ENCODE measurements at regions not wholly inside any gene's neighbourhood (a gene's known extent, or its start where the extent isn't known, plus 50 kb on each side); places are given as distances from the start of the nearest gene placed in this dataset.

- TF ChIP-seq, protein P1, sequence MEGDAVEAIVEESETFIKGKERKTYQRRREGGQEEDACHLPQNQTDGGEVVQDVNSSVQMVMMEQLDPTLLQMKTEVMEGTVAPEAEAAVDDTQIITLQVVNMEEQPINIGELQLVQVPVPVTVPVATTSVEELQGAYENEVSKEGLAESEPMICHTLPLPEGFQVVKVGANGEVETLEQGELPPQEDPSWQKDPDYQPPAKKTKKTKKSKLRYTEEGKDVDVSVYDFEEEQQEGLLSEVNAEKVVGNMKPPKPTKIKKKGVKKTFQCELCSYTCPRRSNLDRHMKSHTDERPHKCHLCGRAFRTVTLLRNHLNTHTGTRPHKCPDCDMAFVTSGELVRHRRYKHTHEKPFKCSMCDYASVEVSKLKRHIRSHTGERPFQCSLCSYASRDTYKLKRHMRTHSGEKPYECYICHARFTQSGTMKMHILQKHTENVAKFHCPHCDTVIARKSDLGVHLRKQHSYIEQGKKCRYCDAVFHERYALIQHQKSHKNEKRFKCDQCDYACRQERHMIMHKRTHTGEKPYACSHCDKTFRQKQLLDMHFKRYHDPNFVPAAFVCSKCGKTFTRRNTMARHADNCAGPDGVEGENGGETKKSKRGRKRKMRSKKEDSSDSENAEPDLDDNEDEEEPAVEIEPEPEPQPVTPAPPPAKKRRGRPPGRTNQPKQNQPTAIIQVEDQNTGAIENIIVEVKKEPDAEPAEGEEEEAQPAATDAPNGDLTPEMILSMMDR (conservative IDR thresholded peaks at IDR 0.05), result no peak
- no peak for TF ChIP-seq EZH2 (IDR thresholded peaks at IDR 0.05; ENCODE audit: low read depth)
- no peak overlapping the region for H3K4me2 ChIP-seq
- H3F3A ChIP-seq (ENCODE audit: insufficient read depth, low read depth), result peaks cover 20% of the 10 kb centered on the region
- CTCF ChIA-PET, result no interaction called here
- TSS peak; percentile 74 for BruUV-seq (replicated peaks)
- H3K9me2 ChIP-seq (ENCODE audit: insufficient read depth), result no peaks in the 10 kb centered on the region
- intact Hi-C loops (cut with micrococcal nuclease; ENCODE audit: unreplicated experiment), result loop anchor here (2.0 kb wide), 1 partner anchor 51 kb away; the partner anchor contains the start of gene ANKRD10
- H3K27me3 ChIP-seq (ENCODE audit: insufficient read depth, low read depth), result no peaks in the 10 kb centered on the region
- H3K4me3 ChIP-seq, result no peak overlapping the region
- peaks cover 37% of the 10 kb centered on the region for H3K9me3 ChIP-seq (ENCODE audit: insufficient read depth, low read depth)
- no peaks in the 10 kb centered on the region for H3K36me3 ChIP-seq (ENCODE audit: low read depth)
- no peak overlapping the region for H2AFZ ChIP-seq
- DNase-seq, result no peak
- H3K79me2 ChIP-seq (ENCODE audit: low read depth), result no peaks in the 10 kb centered on the region
- POLR2A ChIA-PET (ENCODE audit: unreplicated experiment), result no interaction called here
- no peaks in the 10 kb centered on the region for H4K20me1 ChIP-seq (ENCODE audit: insufficient read depth)
- H3K4me1 ChIP-seq (replicated peaks; ENCODE audit: insufficient read depth), result peaks cover 27% of the 10 kb centered on the region
- H3K27ac ChIP-seq, result peak overlapping the region; percentile 77
Measured at GRCh38 chr13:110965755-110966134, 50.9 kb upstream of the ANKRD10 start.

- peaks cover 37% of the 10 kb centered on the region for H3K9me3 ChIP-seq (ENCODE audit: insufficient read depth, low read depth)
- intact Hi-C loops (cut with micrococcal nuclease; ENCODE audit: unreplicated experiment), result loop anchor here (2.0 kb wide), 1 partner anchor 50 kb away; the partner anchor contains the start of gene ANKRD10
- POLR2A ChIA-PET (ENCODE audit: unreplicated experiment), result no interaction called here
- H4K20me1 ChIP-seq (ENCODE audit: insufficient read depth), result no peaks in the 10 kb centered on the region
- H3K27me3 ChIP-seq (ENCODE audit: insufficient read depth, low read depth), result no peaks in the 10 kb centered on the region
- H2AFZ ChIP-seq, result no peak overlapping the region
- H3F3A ChIP-seq (ENCODE audit: insufficient read depth, low read depth), result peaks cover 20% of the 10 kb centered on the region
- no TSS peak for BruUV-seq (replicated peaks)
- H3K4me1 ChIP-seq (replicated peaks; ENCODE audit: insufficient read depth), result peaks cover 27% of the 10 kb centered on the region
- CTCF ChIA-PET, result no interaction called here
- H3K36me3 ChIP-seq (ENCODE audit: low read depth), result no peaks in the 10 kb centered on the region
- TF ChIP-seq, protein P1 (conservative IDR thresholded peaks at IDR 0.05), result peak; percentile 21; the same call in 1 of the 2 replicates
- no peak for TF ChIP-seq EZH2 (IDR thresholded peaks at IDR 0.05; ENCODE audit: low read depth)
- no peaks in the 10 kb centered on the region for H3K9me2 ChIP-seq (ENCODE audit: insufficient read depth)
- peak overlapping the region; percentile 77 for H3K27ac ChIP-seq
- peak overlapping the region; percentile 29 for H3K4me2 ChIP-seq
- H3K4me3 ChIP-seq, result no peak overlapping the region
- peak; percentile 50 to 94 for DNase-seq
- H3K79me2 ChIP-seq (ENCODE audit: low read depth), result no peaks in the 10 kb centered on the region
Measured at GRCh38 chr13:110965038-110965754, 50.3 kb upstream of the ANKRD10 start.
